ENCODE measurements at regions not wholly inside any gene's neighbourhood (a gene's known extent, or its start where the extent isn't known, plus 50 kb on each side); places are given as distances from the start of the nearest gene placed in this dataset.

DNA sequence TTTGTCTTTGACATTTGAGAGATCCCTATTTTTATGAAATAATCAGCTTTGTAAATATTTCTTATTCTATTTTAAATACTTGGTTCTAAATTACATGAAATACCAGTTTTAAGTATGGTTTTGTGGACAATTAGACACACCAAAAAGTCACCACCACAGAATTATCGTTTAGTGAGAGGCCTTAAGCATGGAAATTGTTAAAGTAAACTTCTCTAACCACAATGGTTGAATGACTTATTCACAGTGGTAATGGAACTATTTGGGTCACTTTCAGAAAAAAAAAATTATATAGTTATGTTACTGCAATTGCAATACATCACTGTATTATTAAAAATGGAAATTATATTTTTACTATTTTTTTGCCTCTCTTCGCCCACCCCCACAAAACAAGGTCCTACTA lies 1252.5 kb downstream of the EFNA5 start:
- H3K9me3 ChIP-seq (ENCODE audit: control insufficient read depth in 4 of 4, low read length in 3 of 4), result peaks cover 0 to 6% (median 4%) of the 10 kb centered on the region in 4 donors
- H3K4me1 ChIP-seq (ENCODE audit: control insufficient read depth in 4 of 4, insufficient read depth in 4 of 4, low read length in 3 of 4), result no peaks in the 10 kb centered on the region
- no peaks in the 10 kb centered on the region for H3K27me3 ChIP-seq (ENCODE audit: control insufficient read depth in 4 of 4, insufficient read depth in 4 of 4, low read length in 3 of 4)
- no peaks in the 10 kb centered on the region for H3K36me3 ChIP-seq (ENCODE audit: control insufficient read depth in 4 of 4, insufficient read depth in 3 of 4, low read depth in 1 of 4, low read length in 3 of 4)
- no peak for TF ChIP-seq NR2F2 (IDR thresholded peaks at IDR 0.05)
- TF ChIP-seq, protein P1, sequence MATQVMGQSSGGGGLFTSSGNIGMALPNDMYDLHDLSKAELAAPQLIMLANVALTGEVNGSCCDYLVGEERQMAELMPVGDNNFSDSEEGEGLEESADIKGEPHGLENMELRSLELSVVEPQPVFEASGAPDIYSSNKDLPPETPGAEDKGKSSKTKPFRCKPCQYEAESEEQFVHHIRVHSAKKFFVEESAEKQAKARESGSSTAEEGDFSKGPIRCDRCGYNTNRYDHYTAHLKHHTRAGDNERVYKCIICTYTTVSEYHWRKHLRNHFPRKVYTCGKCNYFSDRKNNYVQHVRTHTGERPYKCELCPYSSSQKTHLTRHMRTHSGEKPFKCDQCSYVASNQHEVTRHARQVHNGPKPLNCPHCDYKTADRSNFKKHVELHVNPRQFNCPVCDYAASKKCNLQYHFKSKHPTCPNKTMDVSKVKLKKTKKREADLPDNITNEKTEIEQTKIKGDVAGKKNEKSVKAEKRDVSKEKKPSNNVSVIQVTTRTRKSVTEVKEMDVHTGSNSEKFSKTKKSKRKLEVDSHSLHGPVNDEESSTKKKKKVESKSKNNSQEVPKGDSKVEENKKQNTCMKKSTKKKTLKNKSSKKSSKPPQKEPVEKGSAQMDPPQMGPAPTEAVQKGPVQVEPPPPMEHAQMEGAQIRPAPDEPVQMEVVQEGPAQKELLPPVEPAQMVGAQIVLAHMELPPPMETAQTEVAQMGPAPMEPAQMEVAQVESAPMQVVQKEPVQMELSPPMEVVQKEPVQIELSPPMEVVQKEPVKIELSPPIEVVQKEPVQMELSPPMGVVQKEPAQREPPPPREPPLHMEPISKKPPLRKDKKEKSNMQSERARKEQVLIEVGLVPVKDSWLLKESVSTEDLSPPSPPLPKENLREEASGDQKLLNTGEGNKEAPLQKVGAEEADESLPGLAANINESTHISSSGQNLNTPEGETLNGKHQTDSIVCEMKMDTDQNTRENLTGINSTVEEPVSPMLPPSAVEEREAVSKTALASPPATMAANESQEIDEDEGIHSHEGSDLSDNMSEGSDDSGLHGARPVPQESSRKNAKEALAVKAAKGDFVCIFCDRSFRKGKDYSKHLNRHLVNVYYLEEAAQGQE (IDR thresholded peaks at IDR 0.05), result no peak
- TF ChIP-seq HNF4G (IDR thresholded peaks at IDR 0.05), result no peak
- TF ChIP-seq, protein P2, sequence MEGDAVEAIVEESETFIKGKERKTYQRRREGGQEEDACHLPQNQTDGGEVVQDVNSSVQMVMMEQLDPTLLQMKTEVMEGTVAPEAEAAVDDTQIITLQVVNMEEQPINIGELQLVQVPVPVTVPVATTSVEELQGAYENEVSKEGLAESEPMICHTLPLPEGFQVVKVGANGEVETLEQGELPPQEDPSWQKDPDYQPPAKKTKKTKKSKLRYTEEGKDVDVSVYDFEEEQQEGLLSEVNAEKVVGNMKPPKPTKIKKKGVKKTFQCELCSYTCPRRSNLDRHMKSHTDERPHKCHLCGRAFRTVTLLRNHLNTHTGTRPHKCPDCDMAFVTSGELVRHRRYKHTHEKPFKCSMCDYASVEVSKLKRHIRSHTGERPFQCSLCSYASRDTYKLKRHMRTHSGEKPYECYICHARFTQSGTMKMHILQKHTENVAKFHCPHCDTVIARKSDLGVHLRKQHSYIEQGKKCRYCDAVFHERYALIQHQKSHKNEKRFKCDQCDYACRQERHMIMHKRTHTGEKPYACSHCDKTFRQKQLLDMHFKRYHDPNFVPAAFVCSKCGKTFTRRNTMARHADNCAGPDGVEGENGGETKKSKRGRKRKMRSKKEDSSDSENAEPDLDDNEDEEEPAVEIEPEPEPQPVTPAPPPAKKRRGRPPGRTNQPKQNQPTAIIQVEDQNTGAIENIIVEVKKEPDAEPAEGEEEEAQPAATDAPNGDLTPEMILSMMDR (IDR thresholded peaks at IDR 0.05; ENCODE audit: low read depth, low read length, missing input control), result no peak
- no peak for TF ChIP-seq YY1 (IDR thresholded peaks at IDR 0.05)
- no peak for TF ChIP-seq RAD21 (IDR thresholded peaks at IDR 0.05)
- TF ChIP-seq, protein P3, sequence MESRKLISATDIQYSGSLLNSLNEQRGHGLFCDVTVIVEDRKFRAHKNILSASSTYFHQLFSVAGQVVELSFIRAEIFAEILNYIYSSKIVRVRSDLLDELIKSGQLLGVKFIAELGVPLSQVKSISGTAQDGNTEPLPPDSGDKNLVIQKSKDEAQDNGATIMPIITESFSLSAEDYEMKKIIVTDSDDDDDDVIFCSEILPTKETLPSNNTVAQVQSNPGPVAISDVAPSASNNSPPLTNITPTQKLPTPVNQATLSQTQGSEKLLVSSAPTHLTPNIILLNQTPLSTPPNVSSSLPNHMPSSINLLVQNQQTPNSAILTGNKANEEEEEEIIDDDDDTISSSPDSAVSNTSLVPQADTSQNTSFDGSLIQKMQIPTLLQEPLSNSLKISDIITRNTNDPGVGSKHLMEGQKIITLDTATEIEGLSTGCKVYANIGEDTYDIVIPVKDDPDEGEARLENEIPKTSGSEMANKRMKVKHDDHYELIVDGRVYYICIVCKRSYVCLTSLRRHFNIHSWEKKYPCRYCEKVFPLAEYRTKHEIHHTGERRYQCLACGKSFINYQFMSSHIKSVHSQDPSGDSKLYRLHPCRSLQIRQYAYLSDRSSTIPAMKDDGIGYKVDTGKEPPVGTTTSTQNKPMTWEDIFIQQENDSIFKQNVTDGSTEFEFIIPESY (IDR thresholded peaks at IDR 0.05), result no peak
- no peak for TF ChIP-seq FOXA2 (IDR thresholded peaks at IDR 0.05)
- TF ChIP-seq FOXA1 (IDR thresholded peaks at IDR 0.05), result no peak
- no peak for TF ChIP-seq TAF1 (conservative IDR thresholded peaks at IDR 0.05)
- 64% methylated on average over 2 of the region's 2 CpGs for WGBS
- no peak for DNase-seq (ENCODE audit: low spot score)
- H3K9ac ChIP-seq (ENCODE audit: low read depth in 1 of 2, low read length in 2 of 2), result no peak overlapping the region
- H3K4me3 ChIP-seq (ENCODE audit: low read depth in 1 of 3, low read length in 3 of 3), result no peak overlapping the region
- H3K27ac ChIP-seq (ENCODE audit: low read depth in 1 of 2, low read length in 2 of 2), result no peak overlapping the region

- Histone ChIP-seq H3K4me1 (ENCODE audit: control insufficient read depth in 4 of 4, insufficient read depth in 4 of 4, low read length in 3 of 4) (no peaks in the 10 kb centered on the region), H3K4me3 (ENCODE audit: low read depth in 1 of 3, low read length in 3 of 3) (no peak overlapping the region), H3K9ac (ENCODE audit: low read depth in 1 of 2, low read length in 2 of 2) (no peak overlapping the region), H3K36me3 (ENCODE audit: control insufficient read depth in 4 of 4, insufficient read depth in 3 of 4, low read depth in 1 of 4, low read length in 3 of 4) (no peaks in the 10 kb centered on the region), H3K27ac (ENCODE audit: low read depth in 1 of 2, low read length in 2 of 2) (no peak overlapping the region), H3K27me3 (ENCODE audit: control insufficient read depth in 4 of 4, insufficient read depth in 4 of 4, low read length in 3 of 4) (no peaks in the 10 kb centered on the region), H3K9me3 (ENCODE audit: control insufficient read depth in 4 of 4, low read length in 3 of 4) (peaks cover 0 to under 1% (median under 1%) of the 10 kb centered on the region in 4 donors)
- no peak for DNase-seq (ENCODE audit: low spot score)
- no peak for TF ChIP-seq JUND (IDR thresholded peaks at IDR 0.05)
- TF ChIP-seq GABPA (IDR thresholded peaks at IDR 0.05 in 1 of 2, conservative IDR thresholded peaks at IDR 0.05 in 1 of 2), result no peak
- WGBS, result 83% methylated on average over 6 of the region's 6 CpGs
Observed at GRCh38 chr5:106417566-106417965, 1253.2 kb downstream of the EFNA5 start.

Measured in liver (tissue), 8 donors.